Right atrium auricular region (tissue), 2 donors: ENCODE measurements at regions not wholly inside any gene's neighbourhood (a gene's known extent, or its start where the extent isn't known, plus 50 kb on each side); places are given as distances from the start of the nearest gene placed in this dataset.

Source experiments
- DNase-seq: peaks from one replicate; pipeline ENCODE4 v3.0.0-alpha.2; 2019; ENCODE audit warnings: low spot score
- H3K27ac ChIP-seq, 2 donors: fragments of 200-600 bp; sonication (generic); 1 replicate in 1 of 2; 2 replicates in 1 of 2; pipeline ENCODE4 v1.5.1; 2016 to 2019
- H3K27me3 ChIP-seq, 2 donors: fragments of 200-600 bp; sonication (generic); one replicate each; pipeline versions ENCODE4 v1.5.1 to v1.6.0; 2017 to 2019
- H3K36me3 ChIP-seq: fragments of 200-600 bp; sonication (generic); one replicate; pipeline ENCODE4 v1.5.1; 2016
- H3K4me1 ChIP-seq, 2 donors: fragments of 200-600 bp; sonication (generic); one replicate each; pipeline versions ENCODE4 v1.5.1 to v1.6.0; 2017 to 2019
- H3K4me3 ChIP-seq, 2 donors: fragments of 200-600 bp; sonication (generic); 1 replicate in 1 of 2; 2 replicates in 1 of 2; pipeline ENCODE4 v1.5.1; 2017 to 2019; ENCODE audit warnings: mild to moderate bottlenecking in 1 of 2, moderate library complexity in 1 of 2
- H3K9me3 ChIP-seq, 2 donors: fragments of 200-600 bp; sonication (generic); one replicate each; pipeline ENCODE4 v1.5.1; 2019
- CTCF ChIP-seq, 2 donors: fragments of 200-600 bp; sonication (generic); IDR thresholded peaks; one replicate each; pipeline ENCODE4 v1.5.1; 2019; ENCODE audit warnings: antibody characterized with exemption in 2 of 2

- no peaks in the 10 kb centered on the region for H3K4me1 ChIP-seq
- no peak for TF ChIP-seq CTCF (IDR thresholded peaks at IDR 0.05)
- H3K9me3 ChIP-seq: peaks cover 0 to 30% of the 10 kb centered on the region in 2 donors
These were observed 645.7 kb downstream of the PDCD6IP start for GRCh38 chr3:34444137-34444536.

GRCh38 chr3:34449305-34449704, 650.9 kb downstream of the PDCD6IP start:
- H3K4me3 ChIP-seq: no peak overlapping the region
- no peak overlapping the region for H3K27ac ChIP-seq
- H3K9me3 ChIP-seq: peaks cover 0 to 16% of the 10 kb centered on the region in 2 donors
- H3K27me3 ChIP-seq: no peaks in the 10 kb centered on the region
- H3K4me1 ChIP-seq: no peaks in the 10 kb centered on the region
- DNase-seq: no peak
- no peak for TF ChIP-seq CTCF (IDR thresholded peaks at IDR 0.05)
- no peaks in the 10 kb centered on the region for H3K36me3 ChIP-seq

More at GRCh38 chr3:34444137-34444536, 645.7 kb downstream of the PDCD6IP start:
- H3K4me3 ChIP-seq: no peak overlapping the region
- no peak for DNase-seq
- H3K36me3 ChIP-seq: no peaks in the 10 kb centered on the region
- no peak overlapping the region for H3K27ac ChIP-seq
- no peaks in the 10 kb centered on the region for H3K27me3 ChIP-seq

- Histone ChIP-seq H3K4me1 (no peaks in the 10 kb centered on the region), H3K4me3 (no peak overlapping the region), H3K36me3 (no peaks in the 10 kb centered on the region), H3K27me3 (no peaks in the 10 kb centered on the region), H3K9me3 (peaks cover 0 to 23% of the 10 kb centered on the region in 2 donors), H3K27ac (no peak overlapping the region)
- DNase-seq: no peak
- TF ChIP-seq CTCF (IDR thresholded peaks at IDR 0.05): no peak
These were observed 665.0 kb downstream of the PDCD6IP start for GRCh38 chr3:34463414-34463813.

- H3K27me3 ChIP-seq: no peaks in the 10 kb centered on the region
- no peak overlapping the region for H3K4me3 ChIP-seq
- H3K27ac ChIP-seq: no peak overlapping the region
- no peaks in the 10 kb centered on the region for H3K36me3 ChIP-seq
- DNase-seq: no peak
- no peak for TF ChIP-seq CTCF (IDR thresholded peaks at IDR 0.05)
- peaks cover 0 to 11% of the 10 kb centered on the region in 2 donors for H3K9me3 ChIP-seq
- H3K4me1 ChIP-seq: no peaks in the 10 kb centered on the region
These were observed 666.2 kb downstream of the PDCD6IP start for GRCh38 chr3:34464646-34465045.

- no peak for TF ChIP-seq CTCF (IDR thresholded peaks at IDR 0.05)
- H3K4me3 ChIP-seq: no peak overlapping the region
- H3K36me3 ChIP-seq: no peaks in the 10 kb centered on the region
- no peaks in the 10 kb centered on the region for H3K27me3 ChIP-seq
- no peak overlapping the region for H3K27ac ChIP-seq
- no peaks in the 10 kb centered on the region for H3K9me3 ChIP-seq
- no peaks in the 10 kb centered on the region for H3K4me1 ChIP-seq
- no peak for DNase-seq
These were observed 677.4 kb downstream of the PDCD6IP start for GRCh38 chr3:34475851-34476250.

- Histone ChIP-seq H3K9me3 (no peaks in the 10 kb centered on the region), H3K4me3 (no peak overlapping the region), H3K4me1 (no peaks in the 10 kb centered on the region), H3K36me3 (no peaks in the 10 kb centered on the region), H3K27me3 (no peaks in the 10 kb centered on the region), H3K27ac (no peak overlapping the region)
- TF ChIP-seq CTCF (IDR thresholded peaks at IDR 0.05): no peak
- no peak for DNase-seq
These were observed 685.0 kb downstream of the PDCD6IP start for GRCh38 chr3:34483311-34483887.
